OCI-LY3 (cell line): ENCODE measurements at regions not wholly inside any gene's neighbourhood (a gene's known extent, or its start where the extent isn't known, plus 50 kb on each side); places are given as distances from the start of the nearest gene placed in this dataset.

Experiments used
- H2AFZ ChIP-seq: fragments of 200-600, 300-600 bp; shearing (Covaris generic); 2 replicates; pipeline ENCODE4 v1.6.0; 2014; ENCODE audit warnings: antibody characterized with exemption, low read depth, low read length
- H3K27ac ChIP-seq: fragments of 200-600, 300-600 bp; sonication (generic); 2 replicates; pipeline ENCODE4 v1.5.1; 2014; ENCODE audit warnings: mild to moderate bottlenecking, low read length, moderate library complexity, mixed read lengths
- H3K27me3 ChIP-seq: fragments of 200-600, 300-600 bp; sonication (generic); 2 replicates; pipeline ENCODE4 v1.6.1; 2014; ENCODE audit warnings: low read depth, low read length, mixed read lengths
- H3K36me3 ChIP-seq: fragments of 200-600, 300-600 bp; sonication (generic); replicated peaks from 2 replicates; pipeline ENCODE3; 2014; ENCODE audit warnings: low read depth, low read length, mixed read lengths
- H3K4me1 ChIP-seq: fragments of 300-600, 200-600 bp; sonication (generic); 2 replicates; pipeline ENCODE4 v1.6.1; 2014; ENCODE audit warnings: low read length, mixed read lengths
- H3K4me2 ChIP-seq: fragments of 200-600, 300-600 bp; sonication (generic); 2 replicates; pipeline ENCODE4 v1.6.1; 2014; ENCODE audit warnings: low read length, mixed read lengths
- H3K4me3 ChIP-seq: fragments of 300-600, 200-600 bp; sonication (generic); 2 replicates; pipeline ENCODE4 v1.5.1; 2014; ENCODE audit warnings: antibody characterized with exemption, mild to moderate bottlenecking, low read length, moderate library complexity
- H3K79me2 ChIP-seq: fragments of 300-600, 200-600 bp; shearing (Covaris generic); 2 replicates; pipeline ENCODE4 v1.6.1; 2014; ENCODE audit warnings: mild to moderate bottlenecking, low read length, mixed read lengths
- H3K9ac ChIP-seq: fragments of 300-600, 200-600 bp; shearing (Covaris generic); 2 replicates; pipeline ENCODE4 v1.6.0; 2014; ENCODE audit warnings: mild to moderate bottlenecking, low read length, moderate library complexity
- H3K9me3 ChIP-seq: fragments of 200-600, 300-600 bp; shearing (Covaris generic); 2 replicates; pipeline ENCODE4 v1.6.1; 2014; ENCODE audit warnings: low read length, mixed read lengths; ENCODE audit not compliant: insufficient read depth
- H4K20me1 ChIP-seq: fragments of 200-600, 300-600 bp; sonication (generic); 2 replicates; pipeline ENCODE4 v1.6.1; 2016; ENCODE audit warnings: low read length, mixed read lengths; ENCODE audit not compliant: insufficient read depth
- EZH2phosphoT487 ChIP-seq: fragments of 200-600 bp; shearing (Covaris generic); IDR thresholded peaks from 2 replicates; pipeline ENCODE4 v1.6.1; 2018; ENCODE audit warnings: antibody characterized with exemption, mixed run types, low read depth
- TF ChIP-seq, protein P1 (sequence below): fragments of 200-600, 300-600 bp; sonication (generic); IDR thresholded peaks from 2 replicates; pipeline ENCODE4 v1.5.1; 2014; ENCODE audit warnings: antibody characterized with exemption, low read length, low read depth

DNA sequence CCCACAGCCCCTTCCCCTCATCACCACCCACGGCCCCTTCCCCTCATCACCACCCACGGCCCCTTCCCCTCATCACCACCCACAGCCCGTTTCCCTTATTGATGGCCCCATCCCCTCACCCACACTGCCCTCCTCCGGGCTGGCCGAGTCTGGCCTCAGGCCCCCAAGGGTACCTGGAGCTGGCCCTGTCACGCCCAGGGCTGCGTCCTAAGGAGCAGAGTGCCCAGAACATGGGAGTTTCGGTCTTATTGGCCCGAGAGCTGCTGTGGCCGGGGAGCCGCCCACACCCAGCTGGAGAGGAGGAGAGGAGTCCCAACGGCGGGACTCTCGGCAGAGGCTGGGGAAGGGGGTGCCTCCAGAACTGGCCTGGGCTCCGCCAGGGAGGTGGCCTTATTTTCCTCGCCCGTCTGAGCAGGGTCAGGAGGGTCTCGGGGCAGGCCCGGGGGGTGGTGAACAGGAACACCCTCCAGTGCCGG, 182.3 kb downstream of the KIF26A start:
- Histone ChIP-seq H4K20me1 (no peaks in the 10 kb centered on the region), H3K27me3 (no peaks in the 10 kb centered on the region), H3K36me3 (no peaks in the 10 kb centered on the region), H3K4me1 (no peaks in the 10 kb centered on the region), H3K79me2 (no peaks in the 10 kb centered on the region), H3K4me2 (no peak overlapping the region), H3K9me3 (no peaks in the 10 kb centered on the region), H2AFZ (no peak overlapping the region), H3K9ac (no peak overlapping the region), H3K27ac (no peak overlapping the region), H3K4me3 (no peak overlapping the region)
- no peak for TF ChIP-seq EZH2phosphoT487
- TF ChIP-seq, protein P1, sequence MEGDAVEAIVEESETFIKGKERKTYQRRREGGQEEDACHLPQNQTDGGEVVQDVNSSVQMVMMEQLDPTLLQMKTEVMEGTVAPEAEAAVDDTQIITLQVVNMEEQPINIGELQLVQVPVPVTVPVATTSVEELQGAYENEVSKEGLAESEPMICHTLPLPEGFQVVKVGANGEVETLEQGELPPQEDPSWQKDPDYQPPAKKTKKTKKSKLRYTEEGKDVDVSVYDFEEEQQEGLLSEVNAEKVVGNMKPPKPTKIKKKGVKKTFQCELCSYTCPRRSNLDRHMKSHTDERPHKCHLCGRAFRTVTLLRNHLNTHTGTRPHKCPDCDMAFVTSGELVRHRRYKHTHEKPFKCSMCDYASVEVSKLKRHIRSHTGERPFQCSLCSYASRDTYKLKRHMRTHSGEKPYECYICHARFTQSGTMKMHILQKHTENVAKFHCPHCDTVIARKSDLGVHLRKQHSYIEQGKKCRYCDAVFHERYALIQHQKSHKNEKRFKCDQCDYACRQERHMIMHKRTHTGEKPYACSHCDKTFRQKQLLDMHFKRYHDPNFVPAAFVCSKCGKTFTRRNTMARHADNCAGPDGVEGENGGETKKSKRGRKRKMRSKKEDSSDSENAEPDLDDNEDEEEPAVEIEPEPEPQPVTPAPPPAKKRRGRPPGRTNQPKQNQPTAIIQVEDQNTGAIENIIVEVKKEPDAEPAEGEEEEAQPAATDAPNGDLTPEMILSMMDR: no peak

DNA sequence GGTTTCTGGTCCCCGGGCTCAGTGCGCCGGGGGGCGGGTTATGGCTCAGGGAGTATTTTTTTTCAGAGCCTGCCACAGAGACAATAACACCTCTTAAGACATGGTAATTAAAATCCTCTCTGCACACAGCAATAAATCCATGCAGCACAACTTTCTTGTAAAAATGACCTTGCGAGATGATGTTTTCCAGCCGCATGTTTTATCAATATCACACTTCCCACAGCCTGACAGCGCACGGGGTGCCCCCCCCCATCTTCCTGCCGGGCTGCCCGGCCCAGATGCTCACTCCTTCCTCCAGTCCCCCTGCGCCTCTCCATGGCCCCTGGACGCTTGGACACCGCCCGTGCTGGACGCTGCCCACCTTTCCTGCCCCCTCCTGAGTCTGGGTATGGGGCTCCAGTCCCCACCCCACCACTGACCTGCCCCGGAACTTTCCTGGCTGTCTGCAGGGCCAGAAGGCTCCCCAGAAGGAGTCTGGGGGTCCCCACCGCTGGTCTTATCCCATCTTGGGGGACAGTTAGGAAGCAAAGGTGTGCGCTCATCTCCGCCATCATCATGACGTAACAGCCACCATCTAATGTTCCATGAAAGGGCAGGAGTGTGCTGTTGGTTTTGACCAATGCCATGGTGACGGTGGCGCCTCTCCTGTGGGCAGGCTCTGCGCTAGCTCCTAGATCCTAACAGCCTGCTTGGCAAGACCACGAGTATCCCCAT, 182.9 kb downstream of the KIF26A start:
- no peaks in the 10 kb centered on the region for H4K20me1 ChIP-seq
- no peak overlapping the region for H2AFZ ChIP-seq
- H3K9ac ChIP-seq: no peak overlapping the region
- H3K79me2 ChIP-seq: no peaks in the 10 kb centered on the region
- H3K4me3 ChIP-seq: no peak overlapping the region
- no peaks in the 10 kb centered on the region for H3K27me3 ChIP-seq
- no peaks in the 10 kb centered on the region for H3K4me1 ChIP-seq
- no peak overlapping the region for H3K4me2 ChIP-seq
- TF ChIP-seq EZH2phosphoT487: no peak
- TF ChIP-seq, protein P1: no peak
- H3K27ac ChIP-seq: no peak overlapping the region
- no peaks in the 10 kb centered on the region for H3K9me3 ChIP-seq
- H3K36me3 ChIP-seq: no peaks in the 10 kb centered on the region

- no peaks in the 10 kb centered on the region for H3K36me3 ChIP-seq
- H3K9ac ChIP-seq: no peak overlapping the region
- H3K4me3 ChIP-seq: no peak overlapping the region
- no peaks in the 10 kb centered on the region for H4K20me1 ChIP-seq
- no peaks in the 10 kb centered on the region for H3K79me2 ChIP-seq
- no peaks in the 10 kb centered on the region for H3K27me3 ChIP-seq
- TF ChIP-seq, protein P1: no peak
- no peak for TF ChIP-seq EZH2phosphoT487
- H3K9me3 ChIP-seq: no peaks in the 10 kb centered on the region
- no peak overlapping the region for H2AFZ ChIP-seq
- H3K4me2 ChIP-seq: no peak overlapping the region
- H3K4me1 ChIP-seq: no peaks in the 10 kb centered on the region
- H3K27ac ChIP-seq: no peak overlapping the region
These were observed 183.4 kb downstream of the KIF26A start for GRCh38 chr14:104321802-104322130.

DNA sequence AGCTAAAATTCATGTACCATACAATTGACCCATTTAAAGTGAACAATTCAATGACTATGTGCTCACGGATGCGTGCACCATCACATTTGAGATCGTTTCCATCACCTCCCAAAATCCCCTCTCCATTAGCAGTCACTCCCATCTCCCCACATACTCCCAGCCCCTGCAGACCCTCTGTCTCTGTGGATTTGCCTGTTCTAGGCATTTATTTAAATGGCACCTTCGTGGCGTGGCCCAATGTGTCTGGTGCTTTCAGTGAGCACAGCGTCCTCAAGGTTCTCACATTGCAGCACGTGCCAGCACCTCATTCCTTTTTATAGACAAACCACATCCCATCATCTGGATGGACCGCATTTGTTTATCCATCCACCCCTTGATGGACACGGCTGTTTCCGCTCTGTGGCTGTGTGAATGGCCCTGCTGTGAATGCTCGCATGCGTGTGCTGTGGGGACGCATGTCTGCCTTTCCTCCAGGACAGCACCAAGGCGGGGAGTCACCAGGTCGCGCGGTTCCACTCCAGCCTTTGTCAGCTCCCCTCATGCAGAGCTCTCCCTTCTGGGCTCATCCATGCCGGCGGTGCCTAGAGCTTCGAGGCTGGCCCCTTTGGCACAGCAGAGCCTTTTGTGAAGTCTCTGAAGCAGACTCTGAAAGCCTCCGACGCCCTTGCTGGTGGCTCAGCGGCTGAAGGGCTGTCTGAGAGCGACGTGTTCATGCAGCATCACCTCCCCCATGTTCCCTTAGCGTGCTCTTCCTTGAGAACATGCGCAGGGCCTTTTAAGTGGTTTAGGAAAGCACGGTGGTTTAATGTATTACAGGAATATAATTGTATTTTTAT, 184.4 kb downstream of the KIF26A start:
- no peak overlapping the region for H3K4me3 ChIP-seq
- H3K9me3 ChIP-seq: no peaks in the 10 kb centered on the region
- H2AFZ ChIP-seq: no peak overlapping the region
- H3K9ac ChIP-seq: no peak overlapping the region
- no peaks in the 10 kb centered on the region for H3K4me1 ChIP-seq
- H3K4me2 ChIP-seq: no peak overlapping the region
- no peaks in the 10 kb centered on the region for H3K36me3 ChIP-seq
- H3K27me3 ChIP-seq: no peaks in the 10 kb centered on the region
- H3K27ac ChIP-seq: no peak overlapping the region
- no peaks in the 10 kb centered on the region for H4K20me1 ChIP-seq
- H3K79me2 ChIP-seq: no peaks in the 10 kb centered on the region
- TF ChIP-seq, protein P1: no peak
- no peak for TF ChIP-seq EZH2phosphoT487
